Urinary bladder (tissue), 3 donors: ENCODE measurements at regions not wholly inside any gene's neighbourhood (a gene's known extent, or its start where the extent isn't known, plus 50 kb on each side); places are given as distances from the start of the nearest gene placed in this dataset.
"Not testable (repeated sequence)": the region's sequence is repeated elsewhere in the genome, so short reads cannot be mapped to it uniquely, and the experiment has no call there.

Experiments used
- DNase-seq: peaks from one replicate; pipeline ENCODE4 v3.0.0-alpha.2; 2015; ENCODE audit errors: extremely low spot score
- H3K27ac ChIP-seq: one replicate; pipeline ENCODE4 v1.5.1; 2013; ENCODE audit warnings: low read depth, mild to moderate bottlenecking, moderate library complexity
- H3K36me3 ChIP-seq: one replicate; pipeline ENCODE4 v1.6.1; 2013; ENCODE audit warnings: mild to moderate bottlenecking, moderate library complexity; ENCODE audit not compliant: insufficient read depth
- H3K4me1 ChIP-seq: one replicate; pipeline ENCODE4 v1.6.1; 2013; ENCODE audit warnings: mild to moderate bottlenecking, moderate library complexity; ENCODE audit not compliant: insufficient read depth
- H3K4me3 ChIP-seq: one replicate; pipeline ENCODE4 v1.5.1; 2013; ENCODE audit warnings: low read depth, low read length
- WGBS: extraction: QIAGEN DNeasy Blood & Tissue Kit; methylation state at CpG from one replicate; pipeline ENCODE4 v1.1.7; 2013; 5-methylcytosine and 5-hydroxymethylcytosine counted together
- donor health status: healthy with polysubstance abuse.
- donor health status: healthy.

GRCh38 chr13:40048551-40048950, 393.1 kb downstream of the COG6 start:
- Histone ChIP-seq H3K4me3 (no peak overlapping the region), H3K36me3 (no peaks in the 10 kb centered on the region), H3K4me1 (no peaks in the 10 kb centered on the region), H3K27ac (no peak overlapping the region)
- WGBS, result 84% methylated on average over 5 of the region's 5 CpGs
- no peak for DNase-seq

GRCh38 chr13:40052954-40053353, 397.5 kb downstream of the COG6 start:
- no peak overlapping the region for H3K27ac ChIP-seq
- H3K4me1 ChIP-seq, result no peaks in the 10 kb centered on the region
- no peak overlapping the region for H3K4me3 ChIP-seq
- no peak for DNase-seq
- no peaks in the 10 kb centered on the region for H3K36me3 ChIP-seq

- Histone ChIP-seq H3K4me1 (no peaks in the 10 kb centered on the region), H3K27ac (no peak overlapping the region), H3K36me3 (no peaks in the 10 kb centered on the region), H3K4me3 (no peak overlapping the region)
- DNase-seq, result no peak
- 96% methylated on average over 4 of the region's 4 CpGs for WGBS
These were observed 397.9 kb downstream of the COG6 start for GRCh38 chr13:40053401-40053800.

GRCh38 chr13:40054422-40054821, 399.0 kb downstream of the COG6 start:
- H3K36me3 ChIP-seq, DNase-seq, H3K4me1 ChIP-seq, H3K27ac ChIP-seq, H3K4me3 ChIP-seq: not testable (repeated sequence)
- WGBS, result no CpG with 5 or more reads among the region's 3 CpGs

GRCh38 chr13:40056898-40057619, 401.6 kb downstream of the COG6 start:
- 92% methylated on average over 4 of the region's 4 CpGs for WGBS
- Histone ChIP-seq H3K27ac (no peak overlapping the region), H3K4me3 (no peak overlapping the region), H3K4me1 (no peaks in the 10 kb centered on the region), H3K36me3 (no peaks in the 10 kb centered on the region)
- DNase-seq, result no peak

GRCh38 chr13:40058757-40059236, 403.3 kb downstream of the COG6 start:
- Histone ChIP-seq H3K36me3 (no peaks in the 10 kb centered on the region), H3K4me1 (no peaks in the 10 kb centered on the region), H3K4me3 (no peak overlapping the region), H3K27ac (no peak overlapping the region)
- WGBS, result 91% methylated on average over 3 of the region's 3 CpGs
- DNase-seq, result no peak

GRCh38 chr13:40059540-40060232, 404.2 kb downstream of the COG6 start:
- DNase-seq, result no peak
- H3K36me3 ChIP-seq, result no peaks in the 10 kb centered on the region
- no peak overlapping the region for H3K4me3 ChIP-seq
- H3K27ac ChIP-seq, result no peak overlapping the region
- 78% methylated on average over 8 of the region's 8 CpGs for WGBS
- no peaks in the 10 kb centered on the region for H3K4me1 ChIP-seq

- WGBS, result 68% methylated on average over 4 of the region's 4 CpGs
- no peak overlapping the region for H3K27ac ChIP-seq
- no peak overlapping the region for H3K4me3 ChIP-seq
- no peak for DNase-seq
- H3K4me1 ChIP-seq, result no peaks in the 10 kb centered on the region
- H3K36me3 ChIP-seq, result no peaks in the 10 kb centered on the region
These were observed 405.0 kb downstream of the COG6 start for GRCh38 chr13:40060296-40061007.

GRCh38 chr13:40061466-40062450, 406.3 kb downstream of the COG6 start:
- 88% methylated on average over 7 of the region's 7 CpGs for WGBS
- no peak for DNase-seq
- H3K27ac ChIP-seq, result no peak overlapping the region

GRCh38 chr13:40063278-40063698, 407.8 kb downstream of the COG6 start:
- no peaks in the 10 kb centered on the region for H3K36me3 ChIP-seq
- 52% methylated on average over 8 of the region's 8 CpGs for WGBS
- no peaks in the 10 kb centered on the region for H3K4me1 ChIP-seq
- no peak for DNase-seq
- no peak overlapping the region for H3K4me3 ChIP-seq
- H3K27ac ChIP-seq, result no peak overlapping the region

More at GRCh38 chr13:40061466-40062450, 406.3 kb downstream of the COG6 start:
- Histone ChIP-seq H3K4me3 (no peak overlapping the region), H3K4me1 (no peaks in the 10 kb centered on the region), H3K36me3 (no peaks in the 10 kb centered on the region)

- Histone ChIP-seq H3K4me1 (no peaks in the 10 kb centered on the region), H3K36me3 (no peaks in the 10 kb centered on the region), H3K4me3 (no peak overlapping the region), H3K27ac (no peak overlapping the region)
- 52% methylated on average over 1 of the region's 1 CpG for WGBS
- no peak for DNase-seq
These were observed 408.2 kb downstream of the COG6 start for GRCh38 chr13:40063703-40064102.

GRCh38 chr13:40064154-40065097, 409.0 kb downstream of the COG6 start:
- DNase-seq, result no peak
- WGBS, result 69% methylated on average over 10 of the region's 10 CpGs
- Histone ChIP-seq H3K27ac (no peak overlapping the region), H3K36me3 (no peaks in the 10 kb centered on the region), H3K4me3 (no peak overlapping the region), H3K4me1 (no peaks in the 10 kb centered on the region)
